ENCODE measurements at regions not wholly inside any gene's neighbourhood (a gene's known extent, or its start where the extent isn't known, plus 50 kb on each side); places are given as distances from the start of the nearest gene placed in this dataset.
"Not testable (repeated sequence)": the region's sequence is repeated elsewhere in the genome, so short reads cannot be mapped to it uniquely, and the experiment has no call there.

DNA sequence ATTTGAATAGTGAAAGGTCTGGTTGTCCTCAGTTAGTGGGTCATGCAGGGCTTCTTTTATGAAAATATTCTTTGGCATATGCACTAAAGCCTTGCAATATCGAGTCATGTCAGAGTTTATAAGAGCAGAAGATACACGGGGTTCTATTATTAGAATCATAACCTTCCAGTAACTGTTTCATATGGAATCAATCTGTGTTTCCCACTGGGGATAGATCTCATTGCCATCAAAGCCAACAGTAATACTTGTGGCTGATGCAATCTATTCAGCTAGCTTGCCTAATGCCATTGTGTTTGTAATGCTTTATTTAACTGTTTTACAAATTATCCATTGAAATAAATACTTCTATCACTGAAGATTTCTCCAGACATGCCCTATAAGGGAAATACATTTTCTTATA lies 746.9 kb upstream of the PCDH9 start:
- DNase-seq (ENCODE audit: low spot score) (no peak), FAIRE-seq (no peak)

DNA sequence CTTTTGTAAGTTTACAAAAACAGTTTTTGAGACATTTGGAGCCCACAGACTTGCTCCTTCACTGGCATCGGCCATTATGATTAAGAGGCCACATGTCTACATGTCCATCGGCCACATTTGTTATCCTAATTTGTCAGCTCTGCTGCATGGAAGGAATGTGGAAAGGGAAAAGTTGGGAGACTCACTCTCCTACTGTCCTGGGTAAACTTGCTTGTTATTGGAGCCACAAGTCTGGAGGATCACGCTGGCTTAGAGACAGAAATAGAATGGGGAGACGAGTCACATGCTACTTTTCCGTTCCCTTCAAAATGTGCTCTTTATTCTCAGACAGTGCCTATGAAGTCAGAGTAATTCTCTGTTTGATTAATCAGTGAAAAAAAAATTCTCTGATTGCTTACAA lies 741.2 kb upstream of the PCDH9 start:
- DNase-seq (ENCODE audit: low spot score) = no peak
- no peak for FAIRE-seq

DNA sequence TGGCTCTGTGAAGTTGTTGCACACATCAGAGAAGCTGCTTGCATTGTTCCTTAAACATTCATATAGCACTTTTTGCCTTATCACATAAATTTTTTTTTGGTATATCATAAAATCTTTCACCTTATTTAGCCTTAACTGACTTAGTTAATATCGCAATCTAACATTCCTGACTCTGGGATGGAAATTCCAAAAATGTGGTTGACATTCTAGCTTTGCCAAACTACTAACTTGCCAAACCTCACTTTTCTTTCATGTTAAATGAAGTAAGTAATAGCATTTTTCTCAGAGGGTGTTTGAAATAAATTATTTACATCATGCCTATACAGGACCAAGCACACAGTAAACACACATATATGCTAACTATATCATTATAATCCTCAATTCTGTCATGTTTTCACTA lies 736.9 kb upstream of the PCDH9 start:
- no peak for FAIRE-seq
- DNase-seq (ENCODE audit: low spot score) = no peak

DNA sequence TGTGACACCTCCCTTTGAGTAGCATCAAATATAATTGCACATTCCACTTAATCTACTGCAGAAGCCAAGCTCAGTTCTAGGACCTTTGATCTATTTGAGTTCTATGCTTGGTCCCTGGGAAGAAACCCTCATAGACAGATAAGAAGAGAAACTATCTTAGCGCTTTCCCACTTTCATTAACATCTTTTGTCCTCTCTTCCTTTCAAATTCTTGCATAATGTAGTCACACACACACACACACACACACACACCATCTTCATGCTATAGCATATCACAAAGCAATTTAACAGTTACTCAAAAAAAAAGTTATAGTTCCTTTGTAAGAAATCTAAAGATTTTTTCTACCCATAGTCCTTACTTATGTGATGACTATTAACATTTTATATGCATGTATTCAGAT lies 735.9 kb upstream of the PCDH9 start:
- DNase-seq (ENCODE audit: low spot score) (no peak), FAIRE-seq (no peak)

DNA sequence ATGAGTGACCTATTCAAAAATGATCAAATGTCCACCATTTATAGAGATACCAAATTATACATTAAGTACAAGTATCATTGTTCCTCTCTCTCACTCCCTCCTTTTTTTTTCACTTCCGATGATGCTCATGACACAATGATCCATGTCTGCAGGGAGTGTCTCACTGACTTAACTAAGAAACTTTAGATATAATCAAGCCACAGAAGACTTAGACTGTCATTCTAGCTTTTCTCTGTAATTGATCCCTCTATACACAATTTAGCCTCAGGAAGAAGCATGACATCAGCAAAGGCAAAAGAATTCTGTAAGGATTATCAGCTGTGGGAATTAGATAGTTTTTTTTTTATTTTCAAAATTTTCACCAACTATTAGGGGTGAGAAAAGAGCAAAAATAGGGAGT lies 734.9 kb upstream of the PCDH9 start:
- FAIRE-seq (no peak), DNase-seq (ENCODE audit: low spot score) (no peak)

DNA sequence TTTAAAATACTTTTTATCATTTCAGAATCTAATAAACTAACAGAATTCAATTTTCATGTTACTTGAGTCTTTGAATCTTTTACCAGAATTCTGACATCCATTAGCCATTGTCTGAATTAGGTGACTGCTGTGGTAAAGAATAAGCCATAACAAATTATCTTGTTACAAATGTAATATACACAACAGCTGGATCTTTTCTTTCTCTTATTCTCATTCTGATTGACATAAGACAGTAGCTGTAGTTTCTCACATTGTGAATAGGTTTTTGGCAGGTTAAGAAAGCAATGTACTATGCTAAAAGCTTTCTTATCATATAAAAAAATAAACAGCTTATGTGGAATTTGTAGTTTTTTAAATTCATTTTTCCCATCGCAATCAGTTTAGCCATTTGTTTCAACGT lies 734.0 kb upstream of the PCDH9 start:
- no peak for DNase-seq (ENCODE audit: low spot score)

DNA sequence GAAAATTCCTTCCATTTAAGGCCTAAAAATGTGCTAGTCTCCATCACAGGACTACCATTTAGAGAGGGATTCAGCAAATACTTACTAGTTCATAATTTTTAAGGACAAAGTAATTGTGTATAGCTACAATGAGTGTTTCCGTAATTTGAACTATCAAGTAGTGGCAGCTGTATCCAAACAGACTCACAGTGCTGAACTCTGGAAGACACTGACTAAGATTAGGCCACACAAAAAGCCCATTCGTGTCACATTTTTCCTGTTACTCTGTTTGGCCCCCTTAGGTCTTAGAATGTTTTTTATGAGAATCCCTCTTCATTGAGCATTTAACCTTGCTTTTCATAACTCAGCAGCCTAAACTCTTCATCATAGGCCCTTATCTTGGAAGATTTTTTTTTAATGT lies 731.2 kb upstream of the PCDH9 start:
- DNase-seq (ENCODE audit: low spot score) (no peak), FAIRE-seq (no peak)

More for the DNA sequence above, 734.0 kb upstream of the PCDH9 start:
- FAIRE-seq = no peak

DNA sequence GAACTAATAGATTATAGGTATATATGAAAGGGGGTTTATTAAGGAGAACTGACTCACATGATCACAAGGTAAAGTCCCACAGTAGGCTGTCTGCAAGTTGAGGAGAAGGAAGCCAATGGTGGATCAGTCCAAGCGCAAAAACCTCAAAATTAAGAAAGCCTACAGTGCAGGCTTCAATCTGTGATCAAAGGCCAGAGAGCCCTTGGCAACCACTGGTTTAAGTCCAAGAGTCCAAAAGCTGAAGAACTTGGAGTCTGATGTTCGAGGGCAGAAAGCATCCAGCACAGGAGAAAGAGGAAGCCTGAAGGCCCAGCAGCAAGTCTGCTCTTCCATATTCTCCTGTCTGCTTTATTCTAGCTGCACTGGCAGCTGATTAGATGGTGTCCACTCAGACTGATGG lies 721.3 kb upstream of the PCDH9 start:
- FAIRE-seq (no peak), DNase-seq (ENCODE audit: low spot score) (no peak)

DNA sequence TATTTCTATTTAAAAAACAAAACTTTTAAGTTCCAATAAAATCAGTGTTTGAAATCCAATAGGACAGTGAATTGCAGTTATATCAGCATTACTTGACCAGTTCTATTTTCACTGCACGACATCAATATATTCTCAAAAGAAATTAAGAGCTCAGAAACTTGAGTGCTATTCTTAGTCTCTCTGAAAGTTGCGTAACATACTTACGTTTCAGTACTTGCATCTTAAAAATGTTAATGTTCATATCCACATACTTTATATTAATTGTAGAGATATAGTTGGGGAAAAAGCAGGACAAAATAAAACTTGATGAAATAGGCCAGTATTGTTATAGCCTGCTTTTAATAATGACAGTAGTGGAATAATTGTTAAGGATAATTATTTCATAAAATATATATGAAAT lies 720.5 kb upstream of the PCDH9 start:
- DNase-seq (ENCODE audit: low spot score) (no peak), FAIRE-seq (no peak)

DNA sequence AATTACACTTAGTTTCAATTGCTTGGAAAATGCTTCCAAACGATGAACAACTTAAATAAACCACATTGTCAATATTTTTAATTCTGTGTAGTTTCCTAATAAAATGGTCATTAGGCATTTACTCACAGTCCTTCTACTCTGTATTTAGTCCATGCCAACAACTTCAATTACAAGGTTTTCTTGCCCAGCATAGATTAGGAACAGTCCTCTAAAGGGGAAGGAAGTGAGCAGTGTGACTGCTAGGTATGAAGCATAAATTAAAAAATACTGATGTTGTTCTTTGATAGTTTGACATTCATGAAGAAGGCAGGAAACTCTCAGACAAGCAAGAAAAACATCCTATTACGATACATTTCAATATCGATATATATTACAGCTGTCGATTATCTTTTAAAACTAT lies 716.0 kb upstream of the PCDH9 start:
- no peak for FAIRE-seq
- no peak for DNase-seq (ENCODE audit: low spot score)

DNA sequence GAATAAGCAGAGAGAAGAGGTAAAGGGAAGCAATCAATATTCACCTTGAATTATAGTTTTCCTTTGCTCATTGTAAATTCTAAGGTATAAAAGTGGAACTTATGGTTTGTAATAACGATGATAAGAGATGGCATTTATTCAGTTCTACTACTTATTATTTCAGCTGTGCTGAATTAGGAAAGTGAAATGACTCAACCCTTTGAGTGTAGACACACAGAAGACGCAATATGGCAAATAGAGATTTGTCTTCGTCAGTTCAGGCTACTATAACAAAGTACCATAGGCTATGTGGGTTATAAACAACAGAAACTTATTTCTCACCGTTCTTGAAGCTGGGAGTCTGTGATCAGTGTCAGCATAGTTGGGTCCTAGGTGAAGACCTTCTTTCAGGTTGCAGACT lies 713.0 kb upstream of the PCDH9 start:
- DNase-seq (ENCODE audit: low spot score) = no peak
- no peak for FAIRE-seq

DNA sequence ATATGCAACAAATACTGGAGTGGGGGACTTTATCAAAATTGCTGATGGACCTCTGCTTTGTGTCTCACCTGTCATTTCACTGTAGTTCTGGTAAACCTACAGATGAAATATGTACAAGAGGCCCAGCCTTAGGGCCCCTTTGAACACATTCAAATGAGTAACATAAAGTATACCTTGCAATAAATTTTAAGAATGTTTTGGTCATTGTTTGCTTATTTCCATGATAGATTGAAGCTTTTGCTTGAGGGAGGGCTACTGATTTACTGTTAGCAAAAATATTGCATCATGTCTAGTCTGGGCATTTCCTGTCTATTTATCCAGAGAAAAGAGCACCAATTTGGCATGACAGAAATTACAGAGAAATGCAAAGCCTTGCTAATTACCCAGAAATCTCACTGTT lies 705.5 kb upstream of the PCDH9 start:
- DNase-seq (ENCODE audit: low spot score) (no peak), FAIRE-seq (no peak)

DNA sequence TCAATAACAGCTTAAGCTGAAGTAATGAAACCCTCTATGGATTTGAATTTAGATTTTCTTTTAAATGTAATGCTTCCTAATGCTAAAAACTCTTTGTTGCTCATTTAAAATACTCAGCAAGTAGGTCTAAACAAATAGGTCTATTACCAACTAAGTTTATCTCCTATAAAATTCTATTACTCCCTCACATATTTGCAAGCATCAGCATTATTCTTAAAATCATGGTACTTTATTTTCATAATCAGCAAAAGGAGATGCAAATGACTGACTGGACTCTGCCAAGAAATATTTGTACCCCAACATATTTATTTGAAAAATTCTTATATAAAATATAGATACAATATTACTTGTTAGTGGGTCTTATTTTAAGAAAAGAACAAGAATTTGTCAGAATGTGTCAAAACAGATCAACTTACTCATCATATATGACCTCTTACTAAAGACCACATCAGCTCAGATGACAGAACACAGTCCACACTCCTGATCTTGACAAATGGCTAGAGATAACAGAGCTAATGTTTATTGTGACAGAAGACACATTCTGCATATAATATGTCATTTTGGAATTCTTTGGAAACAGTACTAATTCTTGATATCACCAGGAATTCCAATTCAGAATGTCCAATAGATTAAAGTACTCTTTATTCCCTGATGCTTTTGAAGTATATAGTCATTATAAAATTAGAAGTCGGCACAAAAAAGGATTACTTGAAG lies 704.6 kb upstream of the PCDH9 start:
- FAIRE-seq = no peak

DNA sequence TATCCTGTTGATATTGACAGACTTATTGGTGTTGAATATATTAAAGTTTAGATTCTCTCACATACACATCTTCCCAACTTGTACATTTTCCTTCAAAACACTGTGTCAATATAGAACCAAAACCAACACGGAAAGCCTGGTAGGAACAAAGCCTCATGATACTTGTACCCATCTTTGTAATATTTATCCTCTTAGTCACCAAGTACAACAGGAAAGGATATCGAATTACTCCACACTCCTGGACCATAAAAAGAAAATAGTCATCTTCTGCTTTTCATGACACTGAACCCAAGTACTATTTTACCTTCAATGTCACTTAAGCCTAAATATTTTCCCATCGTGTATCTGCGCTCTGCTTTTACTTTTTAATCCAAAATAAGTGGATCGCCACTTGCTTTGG lies 702.9 kb upstream of the PCDH9 start:
- FAIRE-seq = no peak
- no peak for DNase-seq (ENCODE audit: low spot score)

More for the DNA sequence above, 704.6 kb upstream of the PCDH9 start:
- DNase-seq (ENCODE audit: low spot score) = no peak

DNA sequence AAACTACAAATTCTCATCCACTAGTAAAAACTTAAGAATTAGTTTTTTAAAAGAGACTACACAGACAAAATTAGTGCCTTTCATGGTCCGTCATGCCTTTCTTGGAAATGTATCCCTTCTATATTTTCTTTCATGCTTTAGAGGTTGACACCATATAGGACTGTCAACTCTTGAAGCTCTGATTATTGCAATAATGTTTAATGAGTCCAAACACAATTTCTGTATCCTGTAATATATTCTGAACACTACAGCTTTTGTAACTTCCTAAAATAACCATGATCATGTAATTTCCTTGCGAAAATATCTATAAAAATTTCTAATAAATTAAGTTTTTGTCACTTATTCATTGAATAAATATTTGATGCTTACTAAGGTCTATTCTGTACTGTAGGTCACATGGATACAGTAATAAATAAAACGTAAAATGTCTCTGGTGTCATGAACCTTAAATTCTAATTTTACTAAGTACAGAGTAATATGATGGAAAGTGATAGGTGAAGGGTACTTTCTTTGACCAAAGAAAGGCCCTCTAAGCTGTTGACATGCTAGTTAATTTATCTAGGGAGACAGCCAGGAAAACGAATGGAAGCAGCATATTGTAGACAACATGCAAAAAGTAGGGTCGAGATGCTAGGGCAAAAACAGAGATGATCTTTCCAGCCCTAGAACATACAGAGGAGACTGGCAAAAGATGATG lies 687.3 kb upstream of the PCDH9 start:
- no peak for FAIRE-seq
- DNase-seq (ENCODE audit: low spot score) = no peak

DNA sequence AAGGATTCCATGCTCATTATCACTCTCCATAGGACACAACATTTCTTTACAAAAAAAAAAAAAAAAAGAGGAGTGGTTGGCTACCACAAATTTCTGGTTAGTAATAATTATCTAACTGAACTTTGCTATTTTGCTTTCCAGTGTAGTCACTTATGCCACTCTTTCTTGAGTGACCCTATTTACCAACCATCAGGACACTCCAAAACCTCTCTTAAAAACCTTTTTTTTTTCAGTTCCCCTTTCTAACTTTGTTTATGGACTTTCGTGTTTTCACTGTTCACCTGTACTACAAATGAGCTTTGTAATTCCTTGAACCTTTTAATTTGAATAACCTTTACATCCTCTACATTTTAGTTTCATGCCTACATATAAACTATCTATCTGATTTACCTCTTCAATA lies 686.5 kb upstream of the PCDH9 start:
- DNase-seq (ENCODE audit: low spot score) = no peak
- no peak for FAIRE-seq

DNA sequence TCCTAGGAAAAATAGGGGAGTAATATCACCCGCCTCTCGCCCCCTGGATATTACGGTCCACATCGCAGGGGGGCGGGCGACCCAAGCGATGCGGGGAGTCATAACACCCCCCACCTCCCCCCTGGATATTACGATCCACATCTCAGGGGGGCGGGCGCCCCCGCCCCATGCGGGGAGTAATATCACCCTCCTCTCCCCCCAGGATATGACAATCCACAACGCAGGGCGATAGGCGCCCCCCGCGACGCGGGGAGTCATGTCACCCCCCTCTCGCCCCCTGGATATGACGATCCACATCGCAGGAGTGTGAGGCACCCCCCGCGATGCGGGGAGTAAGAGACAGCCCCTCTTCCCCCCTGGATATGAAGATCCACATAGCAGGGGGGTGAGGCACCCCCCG lies 684.4 kb upstream of the PCDH9 start:
- FAIRE-seq = no peak

DNA sequence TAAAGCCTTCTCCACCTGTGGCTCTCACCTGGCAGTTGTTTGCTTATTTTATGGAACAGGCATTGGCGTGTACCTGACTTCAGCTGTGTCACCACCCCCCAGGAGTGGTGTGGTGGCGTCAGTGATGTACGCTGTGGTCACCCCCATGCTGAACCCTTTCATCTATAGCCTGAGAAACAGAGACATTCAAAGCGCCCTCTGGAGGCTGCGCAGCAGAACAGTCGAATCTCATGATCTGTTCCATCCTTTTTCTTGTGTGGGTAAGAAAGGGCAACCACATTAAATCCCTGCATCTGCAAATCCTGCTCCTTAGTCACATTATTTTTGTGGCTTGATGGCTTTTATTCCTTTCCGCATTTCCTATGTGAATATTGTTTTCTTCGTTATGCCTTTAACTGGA lies 672.8 kb upstream of the PCDH9 start:
- not testable (repeated sequence) for DNase-seq (ENCODE audit: low spot score); FAIRE-seq

More for the DNA sequence above, 684.4 kb upstream of the PCDH9 start:
- DNase-seq (ENCODE audit: low spot score) = no peak

DNA sequence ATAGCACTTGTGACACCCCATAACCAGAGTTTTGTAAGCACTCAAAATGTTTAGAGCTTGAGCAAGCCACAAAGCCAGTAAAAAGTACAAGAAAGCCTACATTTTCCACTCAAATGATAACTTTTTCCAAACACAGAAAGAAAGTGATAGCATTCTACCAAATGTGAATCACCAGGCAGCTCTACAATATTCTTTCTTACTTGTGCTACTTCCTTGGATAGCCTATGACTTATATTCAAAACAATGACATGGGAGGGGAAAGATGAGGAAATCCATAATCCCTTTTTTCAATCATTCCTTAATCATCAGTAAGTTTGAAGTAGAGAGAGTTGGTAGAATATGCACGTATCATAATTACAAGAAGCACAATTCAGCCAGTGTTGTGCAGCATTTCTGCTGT lies 650.8 kb upstream of the PCDH9 start:
- no peak for DNase-seq (ENCODE audit: low spot score)
- no peak for FAIRE-seq

DNA sequence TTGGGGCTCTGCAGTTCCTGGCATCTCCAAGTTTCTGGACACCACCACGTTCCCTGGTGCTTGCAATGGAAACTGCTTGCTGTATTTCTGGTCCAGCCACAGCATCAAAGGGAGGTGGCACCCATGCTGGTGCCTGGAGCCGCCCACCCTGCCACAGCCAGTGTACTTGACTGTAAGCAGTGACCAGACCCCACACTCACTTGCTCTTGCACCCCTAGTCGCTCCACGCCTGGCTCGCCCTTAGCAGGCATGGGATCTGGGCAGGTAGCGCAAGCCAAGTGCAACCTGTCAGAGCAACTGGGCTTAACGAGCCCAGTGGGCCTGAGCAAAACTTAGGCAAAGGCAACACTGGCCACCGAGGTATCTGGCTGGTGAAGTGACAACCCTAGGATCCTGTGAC lies 648.2 kb upstream of the PCDH9 start:
- no peak for DNase-seq (ENCODE audit: low spot score)
- no peak for FAIRE-seq

DNA sequence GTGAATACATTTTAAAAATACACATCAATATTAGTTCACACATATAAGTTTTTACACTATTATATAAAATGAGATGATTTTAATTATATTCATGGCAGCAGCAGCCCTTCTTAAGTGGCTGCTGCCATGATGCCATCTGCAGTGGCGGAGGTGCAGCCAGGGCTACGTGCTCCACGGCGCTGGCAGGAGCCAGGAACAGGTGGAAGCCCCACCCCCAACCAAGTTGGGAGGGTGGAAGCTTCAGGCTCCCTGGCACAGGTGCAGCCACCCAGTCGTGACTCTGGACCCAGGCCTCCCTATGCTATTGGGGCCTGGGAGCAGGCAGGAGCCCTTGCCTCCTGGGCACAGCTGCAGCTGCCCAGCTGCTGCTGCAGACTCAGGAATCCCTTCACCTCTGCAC lies 646.9 kb upstream of the PCDH9 start:
- FAIRE-seq (no peak), DNase-seq (ENCODE audit: low spot score) (no peak)

DNA sequence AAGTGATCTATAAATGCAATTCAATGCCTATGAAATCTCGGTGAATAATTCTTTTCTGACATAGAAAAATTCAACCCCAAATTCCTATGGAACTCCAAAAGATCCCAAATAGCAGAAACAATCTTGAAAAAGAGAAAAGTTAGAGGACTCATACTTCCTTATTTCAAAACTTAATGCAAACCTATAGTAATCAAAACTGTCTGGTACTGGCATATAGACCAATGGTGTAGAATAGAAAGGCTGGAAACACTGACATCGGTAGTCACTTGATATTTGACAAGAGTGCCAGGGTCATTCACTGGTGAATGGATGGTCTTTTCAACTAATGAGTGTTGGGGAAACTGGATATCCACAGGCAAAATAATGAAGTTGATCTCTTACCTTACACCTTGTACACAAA lies 637.1 kb upstream of the PCDH9 start:
- no peak for FAIRE-seq
- no peak for DNase-seq (ENCODE audit: low spot score)

DNA sequence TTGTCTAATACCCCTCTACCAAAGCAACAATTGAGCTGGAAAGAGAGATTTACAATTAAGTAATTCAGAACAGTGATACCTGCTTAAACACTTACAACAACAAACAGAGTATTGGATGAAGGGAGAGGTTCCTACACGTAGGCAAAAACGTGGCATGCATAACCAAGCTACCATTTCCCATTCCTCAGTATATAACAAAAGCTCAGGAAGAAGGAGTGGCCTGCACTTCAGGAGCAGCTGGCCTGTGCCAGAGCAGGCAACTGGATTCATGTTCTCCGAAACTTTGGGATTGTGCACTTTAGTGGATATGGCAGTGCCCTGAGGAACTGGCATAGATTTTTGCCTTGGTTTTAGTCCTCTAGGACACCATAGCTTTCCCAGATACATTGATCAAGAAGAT lies 630.2 kb upstream of the PCDH9 start:
- FAIRE-seq = no peak
- DNase-seq (ENCODE audit: low spot score) = no peak
